Endothelial cell of umbilical vein (primary cell): ENCODE measurements at regions not wholly inside any gene's neighbourhood (a gene's known extent, or its start where the extent isn't known, plus 50 kb on each side); places are given as distances from the start of the nearest gene placed in this dataset.

Source experiments
- EZH2 ChIP-seq: IDR thresholded peaks from 2 replicates; pipeline ENCODE4 v1.6.1; 2012; ENCODE audit warnings: borderline replicate concordance, low read depth, mild to moderate bottlenecking, moderate library complexity, low read length, inconsistent platforms; ENCODE audit not compliant: severe bottlenecking
- FOS ChIP-seq: IDR thresholded peaks from 2 replicates; pipeline ENCODE4 v1.6.1; 2011; ENCODE audit warnings: mild to moderate bottlenecking, low read length, moderate library complexity, borderline replicate concordance; ENCODE audit not compliant: insufficient read depth
- JUN ChIP-seq: IDR thresholded peaks from 2 replicates; pipeline ENCODE4 v1.6.1; 2011; ENCODE audit warnings: borderline replicate concordance, low read depth; ENCODE audit not compliant: insufficient read length, insufficient read depth
- MYC ChIP-seq: IDR thresholded peaks from one replicate; pipeline ENCODE4 v1.6.1; 2011; ENCODE audit warnings: mild to moderate bottlenecking, low read depth, low read length
- POLR2A ChIP-seq: IDR thresholded peaks from 2 replicates; pipeline ENCODE4 v1.6.1; 2012; ENCODE audit warnings: low read depth, mild to moderate bottlenecking, control low read depth, low read length
- POLR2AphosphoS5 ChIP-seq: IDR thresholded peaks from 2 replicates; pipeline ENCODE4 v1.6.1; 2012; ENCODE audit warnings: low read depth, mild to moderate bottlenecking, control low read depth, low read length, moderate library complexity; ENCODE audit not compliant: insufficient read depth
- TF ChIP-seq, protein P1 (sequence below), 2 donors: IDR thresholded peaks; 1 replicate in 1 of 2; 2 replicates in 1 of 2; pipeline ENCODE4 v1.5.1; 2011; ENCODE audit warnings: low read length in 2 of 2, mild to moderate bottlenecking in 2 of 2, moderate library complexity in 2 of 2, control low read depth in 1 of 2, inconsistent platforms in 1 of 2, low read depth in 1 of 2; ENCODE audit not compliant: insufficient read depth in 1 of 2; ENCODE audit errors: extremely low read depth in 1 of 2
- TF ChIP-seq, protein P2 (sequence below): IDR thresholded peaks from 2 replicates; pipeline ENCODE4 v1.6.1; 2011; ENCODE audit not compliant: insufficient read depth, insufficient read length

DNA sequence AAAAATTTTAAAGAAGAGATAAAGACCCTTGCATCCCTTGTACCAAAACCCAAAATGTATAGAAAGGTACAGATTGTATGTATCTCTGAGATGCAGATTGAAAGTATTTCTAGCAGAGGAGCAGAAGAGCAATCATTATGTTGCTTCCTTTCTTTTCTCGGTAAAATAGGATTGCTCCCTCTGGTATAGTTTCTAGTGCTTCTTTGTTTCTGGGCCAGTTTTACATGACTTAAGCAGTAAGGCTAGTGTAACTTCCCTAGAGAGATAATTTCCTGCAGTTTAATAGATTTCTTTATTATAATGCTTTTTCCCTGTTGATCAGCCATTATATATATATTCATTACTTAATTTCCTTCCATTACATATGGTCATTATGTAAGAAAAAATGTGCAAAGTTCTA is 496.2 kb upstream of the RGS18 start:
- TF ChIP-seq, protein P1, sequence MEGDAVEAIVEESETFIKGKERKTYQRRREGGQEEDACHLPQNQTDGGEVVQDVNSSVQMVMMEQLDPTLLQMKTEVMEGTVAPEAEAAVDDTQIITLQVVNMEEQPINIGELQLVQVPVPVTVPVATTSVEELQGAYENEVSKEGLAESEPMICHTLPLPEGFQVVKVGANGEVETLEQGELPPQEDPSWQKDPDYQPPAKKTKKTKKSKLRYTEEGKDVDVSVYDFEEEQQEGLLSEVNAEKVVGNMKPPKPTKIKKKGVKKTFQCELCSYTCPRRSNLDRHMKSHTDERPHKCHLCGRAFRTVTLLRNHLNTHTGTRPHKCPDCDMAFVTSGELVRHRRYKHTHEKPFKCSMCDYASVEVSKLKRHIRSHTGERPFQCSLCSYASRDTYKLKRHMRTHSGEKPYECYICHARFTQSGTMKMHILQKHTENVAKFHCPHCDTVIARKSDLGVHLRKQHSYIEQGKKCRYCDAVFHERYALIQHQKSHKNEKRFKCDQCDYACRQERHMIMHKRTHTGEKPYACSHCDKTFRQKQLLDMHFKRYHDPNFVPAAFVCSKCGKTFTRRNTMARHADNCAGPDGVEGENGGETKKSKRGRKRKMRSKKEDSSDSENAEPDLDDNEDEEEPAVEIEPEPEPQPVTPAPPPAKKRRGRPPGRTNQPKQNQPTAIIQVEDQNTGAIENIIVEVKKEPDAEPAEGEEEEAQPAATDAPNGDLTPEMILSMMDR (IDR thresholded peaks at IDR 0.05; ENCODE audit: extremely low read depth in 1 of 2, insufficient read depth in 1 of 2, low read depth in 1 of 2, low read length in 2 of 2) = no peak
- TF ChIP-seq, protein P2, sequence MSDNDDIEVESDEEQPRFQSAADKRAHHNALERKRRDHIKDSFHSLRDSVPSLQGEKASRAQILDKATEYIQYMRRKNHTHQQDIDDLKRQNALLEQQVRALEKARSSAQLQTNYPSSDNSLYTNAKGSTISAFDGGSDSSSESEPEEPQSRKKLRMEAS = no peak
- TF ChIP-seq EZH2 = no peak
- no peak for TF ChIP-seq POLR2A
- no peak for TF ChIP-seq JUN
- no peak for TF ChIP-seq POLR2AphosphoS5
- no peak for TF ChIP-seq MYC
- no peak for TF ChIP-seq FOS
